ENCODE measurements at regions not wholly inside any gene's neighbourhood (a gene's known extent, or its start where the extent isn't known, plus 50 kb on each side); places are given as distances from the start of the nearest gene placed in this dataset.
A peak's percentile ranks its signal among the peaks of the same experiment; 100 is the strongest.
"Not testable (repeated sequence)": the region's sequence is repeated elsewhere in the genome, so short reads cannot be mapped to it uniquely, and the experiment has no call there.

GRCh38 chr5:62093411-62093810, 212.6 kb upstream of the KIF2A start:
- DNase-seq (ENCODE audit: low read depth, low spot score), result no peak

- peak; percentile 83 for DNase-seq (ENCODE audit: low read depth, low spot score)
Measured at GRCh38 chr5:62093976-62094375, 212.0 kb upstream of the KIF2A start.

GRCh38 chr5:62097361-62097760, 208.6 kb upstream of the KIF2A start:
- DNase-seq (ENCODE audit: low read depth, low spot score), result no peak

- DNase-seq (ENCODE audit: low read depth, low spot score), result no peak
Measured at GRCh38 chr5:62100201-62100600, 205.8 kb upstream of the KIF2A start.

- DNase-seq (ENCODE audit: low read depth, low spot score), result not testable (repeated sequence)
Measured at GRCh38 chr5:62103863-62104262, 202.1 kb upstream of the KIF2A start.

- DNase-seq (ENCODE audit: low read depth, low spot score), result no peak
Measured at GRCh38 chr5:62111428-62111827, 194.6 kb upstream of the KIF2A start.

GRCh38 chr5:62112689-62113228, 193.2 kb upstream of the KIF2A start:
- DNase-seq (ENCODE audit: low read depth, low spot score), result peak; percentile 22

GRCh38 chr5:62115014-62115413, 191.0 kb upstream of the KIF2A start:
- DNase-seq (ENCODE audit: low read depth, low spot score), result no peak

- no peak for DNase-seq (ENCODE audit: low read depth, low spot score)
Measured at GRCh38 chr5:62124266-62124665, 181.7 kb upstream of the KIF2A start.

- no peak for DNase-seq (ENCODE audit: low read depth, low spot score)
Measured at GRCh38 chr5:62126090-62126489, 179.9 kb upstream of the KIF2A start.

- DNase-seq (ENCODE audit: low read depth, low spot score), result no peak
Measured at GRCh38 chr5:62127098-62127736, 178.8 kb upstream of the KIF2A start.

GRCh38 chr5:62130107-62130506, 175.9 kb upstream of the KIF2A start:
- DNase-seq (ENCODE audit: low read depth, low spot score), result no peak

GRCh38 chr5:62132276-62132675, 173.7 kb upstream of the KIF2A start:
- DNase-seq (ENCODE audit: low read depth, low spot score), result no peak

- no peak for DNase-seq (ENCODE audit: low read depth, low spot score)
Measured at GRCh38 chr5:62133426-62133825, 172.6 kb upstream of the KIF2A start.

GRCh38 chr5:62134811-62135210, 171.2 kb upstream of the KIF2A start:
- DNase-seq (ENCODE audit: low read depth, low spot score), result peak; percentile 5

GRCh38 chr5:62137628-62138027, 168.4 kb upstream of the KIF2A start:
- no peak for DNase-seq (ENCODE audit: low read depth, low spot score)

- no peak for DNase-seq (ENCODE audit: low read depth, low spot score)
Measured at GRCh38 chr5:62138607-62139006, 167.4 kb upstream of the KIF2A start.

GRCh38 chr5:62139741-62140140, 166.3 kb upstream of the KIF2A start:
- DNase-seq (ENCODE audit: low read depth, low spot score), result no peak

- no peak for DNase-seq (ENCODE audit: low read depth, low spot score)
Measured at GRCh38 chr5:62142351-62142750, 163.7 kb upstream of the KIF2A start.

GRCh38 chr5:62143268-62144229, 162.5 kb upstream of the KIF2A start:
- DNase-seq (ENCODE audit: low read depth, low spot score), result peak; percentile 67

- peak; percentile 86 for DNase-seq (ENCODE audit: low read depth, low spot score)
Measured at GRCh38 chr5:62144401-62145022, 161.5 kb upstream of the KIF2A start.

GRCh38 chr5:62149879-62150278, 156.1 kb upstream of the KIF2A start:
- peak; percentile 42 for DNase-seq (ENCODE audit: low read depth, low spot score)

All from astrocyte of the hippocampus (primary cell).